ENCODE measurements at regions not wholly inside any gene's neighbourhood (a gene's known extent, or its start where the extent isn't known, plus 50 kb on each side); places are given as distances from the start of the nearest gene placed in this dataset.

DNA sequence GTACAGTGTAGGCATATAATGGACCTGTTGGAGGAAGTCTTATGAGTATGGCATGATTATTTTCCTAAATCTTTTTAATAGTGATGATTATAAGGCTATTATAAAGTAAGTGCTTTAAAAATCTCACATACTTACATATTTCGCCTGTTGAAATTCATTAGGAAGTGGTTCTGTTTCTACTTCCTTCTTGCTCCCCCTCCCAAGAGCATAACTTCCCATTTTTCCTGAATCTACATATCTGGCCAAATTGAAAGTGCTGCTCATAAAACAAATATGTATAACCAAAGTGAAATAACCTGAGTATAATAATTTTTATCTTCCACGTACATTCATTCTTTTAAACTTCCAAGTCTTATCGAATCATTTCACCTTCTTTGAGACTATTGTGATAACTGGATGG lies 455.6 kb upstream of the SEL1L start:
- TF ChIP-seq, protein P1, sequence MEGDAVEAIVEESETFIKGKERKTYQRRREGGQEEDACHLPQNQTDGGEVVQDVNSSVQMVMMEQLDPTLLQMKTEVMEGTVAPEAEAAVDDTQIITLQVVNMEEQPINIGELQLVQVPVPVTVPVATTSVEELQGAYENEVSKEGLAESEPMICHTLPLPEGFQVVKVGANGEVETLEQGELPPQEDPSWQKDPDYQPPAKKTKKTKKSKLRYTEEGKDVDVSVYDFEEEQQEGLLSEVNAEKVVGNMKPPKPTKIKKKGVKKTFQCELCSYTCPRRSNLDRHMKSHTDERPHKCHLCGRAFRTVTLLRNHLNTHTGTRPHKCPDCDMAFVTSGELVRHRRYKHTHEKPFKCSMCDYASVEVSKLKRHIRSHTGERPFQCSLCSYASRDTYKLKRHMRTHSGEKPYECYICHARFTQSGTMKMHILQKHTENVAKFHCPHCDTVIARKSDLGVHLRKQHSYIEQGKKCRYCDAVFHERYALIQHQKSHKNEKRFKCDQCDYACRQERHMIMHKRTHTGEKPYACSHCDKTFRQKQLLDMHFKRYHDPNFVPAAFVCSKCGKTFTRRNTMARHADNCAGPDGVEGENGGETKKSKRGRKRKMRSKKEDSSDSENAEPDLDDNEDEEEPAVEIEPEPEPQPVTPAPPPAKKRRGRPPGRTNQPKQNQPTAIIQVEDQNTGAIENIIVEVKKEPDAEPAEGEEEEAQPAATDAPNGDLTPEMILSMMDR (IDR thresholded peaks at IDR 0.05) = no peak
- no peak for TF ChIP-seq POLR2A (IDR thresholded peaks at IDR 0.05)
